ENCODE measurements at regions not wholly inside any gene's neighbourhood (a gene's known extent, or its start where the extent isn't known, plus 50 kb on each side); places are given as distances from the start of the nearest gene placed in this dataset.

- no peak for TF ChIP-seq TCF4 (CRISPR knock-in tag; IDR thresholded peaks at IDR 0.05; ENCODE audit: borderline replicate concordance)
- TF ChIP-seq CREB5 (CRISPR knock-in tag; IDR thresholded peaks at IDR 0.05; ENCODE audit: low read depth) = no peak
- no peak for TF ChIP-seq OSR1 (CRISPR knock-in tag; IDR thresholded peaks at IDR 0.05)
- no peak for TF ChIP-seq PPARA (CRISPR knock-in tag; IDR thresholded peaks at IDR 0.05; ENCODE audit: borderline replicate concordance)
These were observed 277.0 kb upstream of the HNRNPA3 start for GRCh38 chr2:176935543-176936102.
